WERI-Rb-1 (cell line): ENCODE measurements at regions not wholly inside any gene's neighbourhood (a gene's known extent, or its start where the extent isn't known, plus 50 kb on each side); places are given as distances from the start of the nearest gene placed in this dataset.

Experiments used
- DNase-seq: peaks from one replicate; pipeline ENCODE4 v3.0.0-alpha.2; 2020
- H3K27ac ChIP-seq: fragments of 250-450 bp; sonication (Bioruptor Pico); 2 replicates; pipeline ENCODE4 v1.5.1; 2020; ENCODE audit warnings: mild to moderate bottlenecking, moderate library complexity
- H3K27me3 ChIP-seq: fragments of 250-450 bp; sonication (Bioruptor Pico); 2 replicates; pipeline ENCODE4 v1.5.1; 2021; ENCODE audit warnings: mild to moderate bottlenecking, low read depth, moderate library complexity; ENCODE audit not compliant: insufficient read depth, severe bottlenecking
- H3K36me3 ChIP-seq: fragments of 250-450 bp; sonication (Bioruptor Pico); 2 replicates; pipeline ENCODE4 v1.5.1; 2020; ENCODE audit warnings: mild to moderate bottlenecking, moderate library complexity
- H3K4me3 ChIP-seq: 2 replicates; pipeline ENCODE4 v1.5.1; 2011; ENCODE audit warnings: low read depth, mild to moderate bottlenecking, control low read depth, low read length
- H3K9me3 ChIP-seq: fragments of 250-450 bp; sonication (Bioruptor Pico); 2 replicates; pipeline ENCODE4 v1.5.1; 2021; ENCODE audit warnings: mild to moderate bottlenecking, moderate library complexity; ENCODE audit not compliant: severe bottlenecking
- CTCF ChIP-seq: IDR thresholded peaks from 2 replicates; pipeline ENCODE4 v1.5.1; 2011; ENCODE audit warnings: low read depth, mild to moderate bottlenecking, control low read depth, inconsistent platforms, low read length

- no peaks in the 10 kb centered on the region for H3K36me3 ChIP-seq
- H3K9me3 ChIP-seq, result peaks cover 13% of the 10 kb centered on the region
- no peak for DNase-seq
- no peak for TF ChIP-seq CTCF
- no peaks in the 10 kb centered on the region for H3K27me3 ChIP-seq
- no peak overlapping the region for H3K4me3 ChIP-seq
- no peak overlapping the region for H3K27ac ChIP-seq
Observed at GRCh38 chr5:166947045-166947444, 1344.4 kb upstream of the WWC1 start.

- TF ChIP-seq CTCF, result no peak
- DNase-seq, result no peak
- H3K9me3 ChIP-seq, result no peaks in the 10 kb centered on the region
- H3K27me3 ChIP-seq, result no peaks in the 10 kb centered on the region
- no peak overlapping the region for H3K27ac ChIP-seq
- no peak overlapping the region for H3K4me3 ChIP-seq
- no peaks in the 10 kb centered on the region for H3K36me3 ChIP-seq
Observed at GRCh38 chr5:166948679-166949078, 1342.8 kb upstream of the WWC1 start.

GRCh38 chr5:166952048-166952447, 1339.4 kb upstream of the WWC1 start:
- Histone ChIP-seq H3K36me3 (no peaks in the 10 kb centered on the region), H3K27ac (no peak overlapping the region), H3K27me3 (no peaks in the 10 kb centered on the region), H3K4me3 (no peak overlapping the region), H3K9me3 (no peaks in the 10 kb centered on the region)
- DNase-seq, result no peak
- no peak for TF ChIP-seq CTCF

- H3K36me3 ChIP-seq, result no peaks in the 10 kb centered on the region
- no peak overlapping the region for H3K27ac ChIP-seq
- no peaks in the 10 kb centered on the region for H3K27me3 ChIP-seq
- H3K4me3 ChIP-seq, result no peak overlapping the region
- DNase-seq, result no peak
- TF ChIP-seq CTCF, result no peak
- no peaks in the 10 kb centered on the region for H3K9me3 ChIP-seq
Observed at GRCh38 chr5:166957782-166958181, 1333.7 kb upstream of the WWC1 start.

GRCh38 chr5:166959766-166960165, 1331.7 kb upstream of the WWC1 start:
- DNase-seq, result no peak
- no peak for TF ChIP-seq CTCF
- H3K36me3 ChIP-seq, result no peaks in the 10 kb centered on the region
- no peak overlapping the region for H3K27ac ChIP-seq
- H3K27me3 ChIP-seq, result no peaks in the 10 kb centered on the region
- no peaks in the 10 kb centered on the region for H3K9me3 ChIP-seq
- no peak overlapping the region for H3K4me3 ChIP-seq

GRCh38 chr5:166961028-166961427, 1330.4 kb upstream of the WWC1 start:
- Histone ChIP-seq H3K36me3 (no peaks in the 10 kb centered on the region), H3K4me3 (no peak overlapping the region), H3K27me3 (no peaks in the 10 kb centered on the region), H3K27ac (no peak overlapping the region), H3K9me3 (no peaks in the 10 kb centered on the region)
- TF ChIP-seq CTCF, result no peak
- no peak for DNase-seq
